GM19372 (cell line): ENCODE measurements at regions not wholly inside any gene's neighbourhood (a gene's known extent, or its start where the extent isn't known, plus 50 kb on each side); places are given as distances from the start of the nearest gene placed in this dataset.

ENCODE experiments used
- ATAC-seq: cut with Tn5 transposase; IDR thresholded peaks from one replicate; pipeline ENCODE4 v1.9.1; 2021; ENCODE audit warnings: mild to moderate bottlenecking, low read depth, moderate library complexity; ENCODE audit not compliant: unreplicated experiment

DNA sequence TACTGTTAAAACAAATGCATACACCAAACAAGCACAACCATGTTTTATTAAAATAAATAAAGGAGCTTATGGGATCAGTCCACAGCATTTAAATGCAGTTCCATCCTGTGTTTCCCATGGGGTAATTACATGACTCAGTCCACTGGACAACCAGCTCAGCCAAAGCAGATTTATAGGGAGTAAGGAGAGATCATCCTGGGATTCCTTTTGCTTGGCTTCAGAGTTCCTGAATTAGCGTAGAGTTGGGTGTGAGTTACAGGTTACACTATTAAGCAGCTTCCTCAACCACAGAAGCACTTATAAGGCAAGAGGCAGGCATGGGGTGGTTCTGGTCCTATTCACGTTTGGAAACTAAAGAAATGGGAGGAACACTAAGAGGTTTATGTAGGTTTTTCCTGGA lies 381.1 kb upstream of the ACTBL2 start:
- no peak for ATAC-seq

DNA sequence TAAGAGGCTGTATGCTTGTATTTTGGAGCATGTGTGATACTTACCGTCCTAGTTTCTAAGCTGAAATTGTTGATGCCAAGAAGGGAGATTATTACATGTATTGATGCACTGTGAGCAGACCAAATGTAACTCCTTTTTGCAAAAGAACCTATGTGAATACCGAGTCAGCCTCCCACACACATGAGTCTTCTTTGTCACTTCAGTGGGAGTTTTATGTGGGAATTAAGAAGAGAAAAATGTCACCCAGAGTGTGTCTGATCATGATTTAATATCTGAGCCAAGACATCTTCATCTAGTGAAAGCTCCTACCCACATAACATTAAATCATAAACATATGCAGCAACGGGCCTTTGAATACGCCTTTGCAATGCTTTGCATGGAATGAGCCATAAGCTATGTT lies 380.3 kb upstream of the ACTBL2 start:
- no peak for ATAC-seq

DNA sequence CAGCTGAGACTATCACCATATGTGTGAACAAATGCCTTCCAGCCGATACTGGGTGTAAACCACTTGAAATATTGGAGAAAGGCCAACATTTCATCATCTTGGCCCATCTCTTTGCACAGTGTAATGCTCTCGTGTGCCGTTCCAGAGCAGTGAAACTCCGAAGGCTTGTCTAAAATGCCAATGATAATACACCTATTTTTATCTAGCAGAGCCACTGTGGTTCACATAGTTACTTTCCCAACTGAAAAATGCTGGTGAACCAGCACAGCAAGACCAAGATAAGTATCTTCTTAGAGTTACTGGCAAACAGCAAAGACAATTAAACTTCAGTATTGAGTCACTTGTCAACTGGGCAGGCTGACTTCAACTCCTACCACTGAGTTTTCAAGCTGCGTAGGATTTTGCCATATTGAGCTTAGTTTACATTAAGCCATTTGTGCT lies 379.9 kb upstream of the ACTBL2 start:
- no peak for ATAC-seq

DNA sequence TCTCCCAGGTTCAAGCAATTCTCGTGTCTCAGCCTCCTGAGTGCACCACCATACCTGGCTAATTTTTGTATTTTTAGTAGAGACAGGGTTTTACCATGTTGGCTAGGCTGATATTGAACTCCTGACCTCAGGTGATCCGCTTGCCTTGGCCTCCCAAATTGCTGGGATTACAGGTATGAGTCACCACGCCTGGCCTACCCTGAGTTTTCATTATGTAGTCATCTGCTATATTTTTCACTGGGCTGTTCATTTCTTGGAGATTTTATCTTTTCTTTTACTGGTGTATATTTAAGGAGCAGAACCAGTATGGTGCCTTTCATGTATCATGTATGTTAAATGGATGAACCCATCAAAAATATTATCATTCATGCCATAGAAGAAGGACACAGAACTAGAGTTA lies 377.0 kb upstream of the ACTBL2 start:
- ATAC-seq = no peak

DNA sequence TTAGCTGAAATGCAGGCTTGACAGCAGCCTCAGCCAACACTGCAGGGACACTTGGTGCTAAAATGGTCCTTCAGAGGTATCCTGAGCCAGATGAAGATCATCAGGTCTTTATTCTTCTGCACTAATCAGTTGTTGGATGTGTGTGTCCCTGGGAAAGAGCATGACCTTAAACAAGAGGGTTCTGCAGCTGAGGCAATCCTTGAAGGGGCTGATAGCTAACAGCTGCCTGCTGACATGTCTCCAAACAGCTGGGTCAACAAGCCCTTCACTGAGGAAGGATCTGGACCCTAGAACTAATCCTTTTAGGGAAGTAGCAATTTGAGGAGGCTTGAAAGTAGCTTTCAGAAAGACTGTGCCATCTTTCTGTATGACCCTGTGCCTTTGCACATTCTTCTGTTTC lies 376.3 kb upstream of the ACTBL2 start:
- ATAC-seq = no peak

DNA sequence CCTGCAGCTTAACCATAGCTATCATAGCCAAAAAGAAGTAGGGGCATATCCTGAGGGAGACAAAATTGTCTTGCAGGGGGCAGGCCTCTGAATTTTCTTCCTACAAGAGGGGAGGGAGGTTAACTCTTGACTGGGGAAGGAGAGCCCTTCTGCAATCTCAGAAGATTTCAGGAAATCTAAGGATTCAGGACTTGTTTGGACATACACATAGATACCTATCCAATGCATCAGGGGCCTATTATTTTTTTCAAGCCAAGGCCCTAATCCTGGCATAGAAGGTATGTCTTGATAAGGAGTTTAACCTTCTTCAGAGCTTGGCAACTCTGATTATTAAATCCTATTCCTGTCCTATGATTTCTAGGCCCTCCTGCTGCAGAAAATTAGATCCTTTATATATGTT lies 375.1 kb upstream of the ACTBL2 start:
- no peak for ATAC-seq

DNA sequence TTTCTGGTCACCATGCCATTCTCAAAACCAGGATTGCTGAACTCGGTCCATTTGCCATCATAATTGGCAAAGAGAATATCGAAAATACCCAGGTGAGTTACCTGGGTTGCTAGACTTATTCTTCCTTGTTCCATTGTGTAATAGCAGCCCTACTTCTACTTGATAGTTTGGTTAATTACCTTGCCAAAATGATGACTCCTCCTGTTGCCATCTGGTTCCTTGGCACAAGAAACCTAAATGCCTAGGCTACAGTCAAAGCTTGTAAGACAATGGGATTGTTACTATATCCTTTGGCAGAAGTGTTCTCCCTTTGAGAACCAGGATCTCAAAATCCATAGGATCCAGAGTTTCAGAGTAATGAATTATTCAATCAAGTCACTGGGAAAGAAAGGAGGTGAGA lies 373.2 kb upstream of the ACTBL2 start:
- ATAC-seq = no peak

DNA sequence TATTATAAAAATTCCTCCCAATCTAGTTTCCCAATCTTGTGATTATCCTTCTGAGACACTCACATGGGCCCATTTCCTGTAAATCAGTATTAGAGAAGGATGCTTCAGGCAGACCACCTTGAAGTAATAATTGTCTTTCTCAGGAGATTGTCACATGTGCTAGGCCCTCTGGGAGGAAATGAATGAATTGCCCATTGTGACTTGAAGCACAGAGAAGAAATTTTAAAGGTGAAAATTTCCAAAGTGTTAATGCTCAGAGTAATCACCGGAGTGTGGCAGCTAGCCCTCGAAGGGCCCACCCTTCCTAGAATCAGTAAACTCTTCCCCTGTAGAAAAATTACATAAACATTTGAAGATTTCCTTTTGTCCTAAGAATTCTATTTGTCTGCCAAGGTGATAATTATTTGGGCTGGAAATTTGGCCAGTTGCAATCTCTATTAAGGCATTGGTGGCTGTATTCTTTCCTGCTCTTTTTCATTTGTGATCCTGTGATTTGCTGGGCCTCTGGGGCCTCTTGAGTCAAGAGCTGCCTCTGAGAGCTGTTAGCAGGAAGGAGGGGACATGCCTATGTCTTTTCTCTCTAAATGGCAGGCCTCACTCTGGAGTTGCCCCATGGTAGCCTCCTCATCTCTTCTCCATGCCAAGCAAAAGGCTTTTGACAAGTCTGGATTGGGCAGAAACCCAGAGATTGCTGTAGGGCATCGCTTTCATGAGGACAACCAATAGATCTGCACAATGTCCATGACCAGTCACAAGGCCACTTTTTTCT lies 371.5 kb upstream of the ACTBL2 start:
- ATAC-seq = no peak

DNA sequence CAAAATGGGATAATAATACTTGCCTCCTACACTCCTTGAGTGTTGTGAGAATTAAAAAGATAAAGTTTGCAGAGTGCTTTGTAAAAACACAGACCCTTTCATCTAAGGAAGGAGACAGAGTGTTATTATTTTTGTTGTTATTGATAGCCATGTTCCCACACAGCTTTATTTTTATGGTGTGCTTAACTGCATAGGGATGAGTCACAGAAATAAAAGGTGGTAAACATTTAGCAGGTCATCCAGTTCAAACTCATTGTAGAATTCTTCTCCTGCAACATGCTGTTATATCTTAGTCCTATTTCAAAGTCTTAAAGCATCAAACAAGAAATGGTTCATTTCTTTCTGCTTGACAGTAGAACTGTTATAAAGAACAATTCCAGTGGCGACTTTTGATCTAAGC lies 367.5 kb upstream of the ACTBL2 start:
- ATAC-seq = no peak

DNA sequence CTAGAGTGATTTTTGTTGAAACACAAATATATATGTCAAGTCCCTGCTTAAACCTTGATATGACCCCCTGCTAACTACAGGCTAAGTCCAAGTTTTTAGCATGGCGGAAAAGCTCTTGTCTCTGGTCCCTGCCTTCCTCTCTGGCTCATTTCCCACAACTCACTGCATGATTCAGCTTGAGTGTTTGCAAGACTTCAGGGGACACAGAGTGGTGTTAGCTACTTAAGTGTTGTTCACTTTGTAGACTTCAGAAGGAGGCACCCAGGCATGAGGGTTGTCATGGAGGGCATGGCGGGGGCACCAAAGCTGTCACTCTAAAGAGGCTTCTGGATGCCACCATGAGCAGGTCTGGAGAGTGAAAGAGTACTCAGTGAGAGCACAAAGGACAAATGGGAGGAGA lies 362.4 kb upstream of the ACTBL2 start:
- no peak for ATAC-seq

DNA sequence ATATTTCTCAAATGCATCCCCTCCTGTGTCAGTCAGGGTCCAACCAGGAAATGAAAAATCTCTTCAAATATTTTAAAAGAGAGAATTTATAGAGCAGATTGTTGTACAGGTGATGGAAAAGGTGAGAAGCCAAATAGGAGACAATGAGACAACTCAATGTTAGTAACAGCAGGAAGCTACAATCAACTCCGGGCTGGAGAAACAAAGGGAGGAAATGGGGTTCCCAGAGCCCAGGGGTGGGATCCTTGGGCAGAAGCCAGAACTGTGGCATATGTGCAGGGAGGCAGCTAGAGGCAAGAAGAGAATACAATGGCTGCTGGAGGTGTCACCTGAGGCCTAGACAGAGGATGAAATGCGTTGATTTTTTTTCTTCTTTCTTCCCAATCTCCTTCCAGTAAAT lies 361.8 kb upstream of the ACTBL2 start:
- ATAC-seq = no peak

DNA sequence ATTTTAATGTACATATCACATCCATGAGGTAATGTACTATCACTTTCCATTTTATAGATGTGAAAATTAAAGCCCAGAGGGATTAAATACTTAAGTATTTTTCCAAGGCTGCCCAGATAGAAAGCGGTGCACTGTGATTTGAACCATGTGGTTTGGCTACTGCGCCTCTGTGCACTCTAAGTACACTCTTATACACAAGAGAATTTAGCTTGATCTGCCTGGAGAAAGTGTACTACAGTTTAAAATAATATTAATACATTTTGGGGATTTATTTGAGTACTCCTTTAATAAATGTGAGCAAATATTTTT lies 360.4 kb upstream of the ACTBL2 start:
- no peak for ATAC-seq

DNA sequence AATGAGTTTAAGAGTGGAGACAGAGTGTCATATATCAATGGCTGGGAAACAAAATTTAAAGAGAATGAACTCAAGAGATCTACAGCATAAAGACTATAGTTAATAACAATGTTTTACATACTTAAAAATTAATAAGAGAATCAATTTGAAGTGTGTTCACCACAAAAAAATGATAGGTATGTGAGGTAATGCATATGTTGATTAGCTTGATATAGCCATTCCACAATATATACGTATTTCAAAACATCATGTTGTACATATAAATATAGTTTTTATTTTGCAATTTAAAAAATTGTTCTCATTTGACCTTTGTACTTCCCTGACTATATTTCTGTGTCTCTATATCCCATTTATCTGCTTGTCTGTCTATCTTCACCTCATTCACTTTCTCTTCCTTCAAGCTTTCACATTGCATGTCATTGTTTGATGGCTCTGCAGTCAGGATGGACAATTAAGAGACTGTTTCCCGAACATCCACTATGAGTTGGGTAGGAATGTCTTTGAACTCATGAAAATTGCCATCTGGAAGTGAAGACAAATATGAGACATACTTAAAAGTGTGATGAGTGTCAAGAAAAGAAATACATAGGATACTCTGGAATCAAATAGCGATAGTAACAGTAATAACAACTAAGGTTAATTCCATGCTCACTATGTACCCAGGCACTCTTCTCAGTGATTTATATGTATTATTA lies 359.9 kb upstream of the ACTBL2 start:
- ATAC-seq = no peak

DNA sequence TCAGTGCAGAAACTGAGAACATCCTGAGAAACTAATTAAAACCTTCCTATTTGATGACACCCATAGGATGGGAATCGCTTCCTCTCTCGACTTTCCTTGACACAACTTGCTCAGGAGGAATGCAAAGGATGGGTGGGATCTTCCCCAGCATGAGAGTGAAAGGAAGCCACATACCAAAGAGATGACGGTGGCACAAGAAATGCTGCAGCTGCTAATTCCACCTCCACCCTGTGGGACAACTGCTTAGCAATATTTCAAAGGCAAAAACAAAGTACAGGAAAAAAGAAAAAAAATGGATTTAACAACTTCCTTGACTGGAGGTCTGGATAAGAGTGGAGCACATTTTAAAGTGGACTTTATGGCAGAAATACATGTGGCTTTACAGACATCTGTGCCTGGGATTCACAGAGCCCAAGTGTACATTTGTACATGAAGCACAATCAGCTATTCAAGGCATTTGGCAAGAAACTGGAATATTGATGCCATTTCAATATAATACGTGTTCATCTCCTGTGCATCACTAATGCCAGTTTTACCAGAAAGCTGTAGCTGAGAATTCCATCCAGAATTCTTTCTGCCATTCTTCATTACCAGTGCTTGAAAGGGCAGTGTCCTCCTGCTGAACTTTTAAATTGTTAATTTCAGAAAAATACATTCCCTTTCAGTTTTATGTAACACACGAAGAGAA lies 359.2 kb upstream of the ACTBL2 start:
- no peak for ATAC-seq

DNA sequence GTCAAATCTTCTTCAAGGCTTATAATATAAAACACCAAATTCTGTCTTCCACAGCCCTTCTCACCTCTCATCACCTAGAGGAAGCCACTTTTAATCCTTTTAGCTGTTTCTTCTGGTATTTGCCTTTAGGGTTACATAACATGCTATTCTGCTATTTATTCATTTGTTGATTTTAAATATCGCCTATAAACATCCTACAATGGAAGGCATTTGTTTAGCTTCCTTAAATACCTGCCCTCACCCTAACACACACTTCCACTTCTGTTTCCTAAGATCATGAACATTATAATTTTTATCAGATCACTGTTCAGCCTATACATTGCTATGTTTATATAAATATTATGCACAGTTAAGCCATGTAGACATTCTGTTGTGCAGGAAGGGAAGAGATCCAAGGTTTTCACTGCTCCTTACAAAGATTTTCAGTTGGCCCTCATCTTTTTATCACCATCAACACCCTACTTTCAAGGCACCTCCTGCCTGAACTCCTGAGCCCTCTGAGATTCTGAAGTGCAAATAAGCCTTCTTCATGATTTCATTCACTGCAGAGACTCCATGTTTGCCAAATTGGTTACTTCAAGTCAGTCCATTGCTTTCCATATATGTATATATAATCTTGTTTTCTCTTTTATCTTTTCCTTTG lies 356.9 kb upstream of the ACTBL2 start:
- ATAC-seq = no peak

DNA sequence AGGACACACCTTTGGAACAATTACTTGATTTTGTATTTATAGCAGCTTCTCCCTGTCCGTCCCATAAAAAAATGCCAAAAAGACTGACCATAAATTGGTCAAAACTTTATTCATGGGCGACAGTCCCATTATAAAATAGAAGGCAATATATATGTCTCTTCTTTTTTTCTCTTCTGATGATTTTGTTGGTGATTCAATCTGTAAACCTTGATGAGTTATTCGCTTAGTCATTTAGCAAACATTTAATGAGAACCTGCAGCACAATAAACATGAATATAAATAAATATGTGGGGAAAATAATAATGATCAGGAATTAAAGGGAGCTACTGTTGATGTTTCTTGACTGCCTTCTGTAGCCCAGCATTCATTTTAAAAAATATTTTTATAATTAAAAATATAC lies 356.4 kb upstream of the ACTBL2 start:
- no peak for ATAC-seq

DNA sequence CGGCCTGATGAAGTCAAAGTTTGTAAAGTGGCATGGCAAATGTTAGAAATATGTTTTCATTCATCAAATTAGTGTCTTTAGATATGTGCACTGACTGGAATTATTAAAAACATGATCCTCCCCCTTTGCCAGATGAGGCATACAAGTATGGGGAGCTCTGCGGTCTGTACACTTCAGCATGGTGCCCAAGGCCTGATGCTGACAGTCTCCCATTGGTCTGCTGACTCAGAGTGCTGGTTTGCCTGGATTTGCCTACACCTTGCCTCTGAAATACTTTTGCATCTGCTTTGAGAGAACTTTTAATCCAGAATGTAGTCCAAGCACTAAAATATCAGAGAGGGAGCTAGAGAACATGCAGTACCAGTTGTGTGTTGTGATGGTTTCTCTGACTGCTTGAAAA lies 354.3 kb upstream of the ACTBL2 start:
- ATAC-seq = no peak

DNA sequence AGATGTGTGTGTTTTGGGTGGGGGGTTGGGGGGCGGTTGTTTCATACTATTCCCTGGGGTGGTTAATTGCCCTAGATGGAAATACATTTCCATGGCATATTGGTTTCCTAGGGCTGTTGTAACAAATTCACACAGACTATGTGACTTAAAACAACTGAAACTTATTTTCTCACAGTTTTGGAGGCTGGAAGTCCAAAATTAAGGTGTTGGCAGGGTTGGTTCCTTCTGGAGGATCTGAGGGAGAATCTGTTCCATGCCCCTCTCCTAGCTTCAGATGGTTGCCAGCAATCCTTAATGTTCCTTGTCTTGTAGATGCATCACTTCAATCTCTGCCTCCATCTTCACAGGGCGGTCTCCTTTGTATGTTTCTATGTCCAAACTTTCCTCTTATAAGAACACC lies 353.7 kb upstream of the ACTBL2 start:
- no peak for ATAC-seq

DNA sequence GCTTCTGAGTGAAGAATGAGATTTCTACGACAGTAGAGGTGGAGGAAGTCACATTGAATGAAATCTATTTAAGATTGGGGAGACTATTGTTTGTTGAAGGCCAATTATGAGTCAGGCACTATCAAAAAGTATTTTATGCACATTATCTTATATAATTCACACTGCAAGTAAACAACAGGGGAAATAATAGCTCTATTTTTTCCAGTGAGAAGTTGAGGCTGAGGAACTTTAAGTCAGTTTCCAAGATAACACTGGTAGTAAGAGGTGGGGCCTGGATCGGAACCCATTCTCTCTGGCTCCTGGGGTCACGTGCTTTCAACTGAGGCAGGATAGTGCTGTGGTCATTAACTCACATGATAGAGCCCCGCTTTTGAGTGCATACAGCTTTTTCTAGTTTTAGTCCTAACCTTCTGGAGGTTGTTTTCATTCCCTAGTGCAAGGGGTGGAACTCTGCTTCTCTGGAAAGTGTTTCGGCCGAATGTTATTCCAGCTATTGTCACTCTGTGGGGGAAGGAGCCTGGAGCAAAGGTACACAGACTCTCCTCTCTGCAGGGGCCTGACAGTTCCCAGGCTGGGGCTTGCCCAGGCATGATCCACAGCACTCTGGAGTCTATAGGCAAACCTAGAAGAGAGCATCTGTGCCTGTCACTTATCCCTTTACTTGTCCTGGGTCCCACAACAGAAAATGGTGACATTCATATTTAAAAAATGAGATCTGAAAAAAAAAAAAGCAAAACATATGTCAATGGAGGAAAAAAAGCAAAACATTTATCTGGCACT lies 352.4 kb upstream of the ACTBL2 start:
- no peak for ATAC-seq

DNA sequence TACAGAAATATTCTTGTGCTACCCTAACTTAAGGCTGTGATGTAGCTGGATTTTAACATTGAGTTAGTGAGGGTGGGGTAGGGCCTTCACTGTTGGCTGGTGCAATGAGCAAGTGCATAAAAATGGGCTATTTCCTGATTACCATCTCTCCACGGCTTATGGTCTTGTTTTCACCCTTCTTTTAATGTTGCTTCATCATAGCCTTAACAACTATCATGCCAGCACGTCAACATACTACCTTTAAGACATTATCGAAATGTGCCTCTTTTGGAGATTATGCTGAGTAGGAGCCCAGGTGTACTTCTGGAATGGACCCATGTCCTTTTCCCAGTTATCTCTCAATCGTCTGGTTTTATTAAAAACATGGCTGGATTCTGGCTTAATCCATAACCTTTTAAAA lies 350.9 kb upstream of the ACTBL2 start:
- ATAC-seq = no peak

DNA sequence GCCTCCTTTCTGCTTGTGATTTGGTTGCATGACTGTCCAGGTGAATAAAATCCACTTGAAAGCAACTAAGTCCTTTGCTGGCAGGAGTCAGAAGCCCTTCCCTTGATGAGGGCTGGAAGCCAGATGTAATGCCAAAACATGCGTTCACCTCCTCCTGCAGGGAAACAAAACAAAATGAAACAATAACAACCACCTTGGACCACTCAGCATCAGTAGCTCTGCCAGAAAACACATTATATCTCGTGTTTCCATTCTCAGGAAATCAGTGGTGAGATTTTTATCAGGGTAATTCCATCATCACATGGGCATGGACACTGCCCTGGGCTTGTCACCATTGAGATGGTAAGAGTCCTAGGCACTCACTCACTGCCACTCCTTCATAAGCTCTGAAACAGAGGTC lies 350.3 kb upstream of the ACTBL2 start:
- no peak for ATAC-seq
